K562 (cell line): ENCODE measurements at regions not wholly inside any gene's neighbourhood (a gene's known extent, or its start where the extent isn't known, plus 50 kb on each side); places are given as distances from the start of the nearest gene placed in this dataset.

Experiments used
- AFF4 ChIP-seq: sonication (generic); formaldehyde crosslinking; IDR thresholded peaks from 2 replicates; pipeline ENCODE4 v1.8.0; 2023; ENCODE audit warnings: mild to moderate bottlenecking, missing genetic modification reagents
- CTCF ChIP-seq, 3 experiments: IDR thresholded peaks in 2 of 3; conservative IDR thresholded peaks in 1 of 3; 2 replicates each; pipeline ENCODE4 v1.5.1; 2011 to 2012; ENCODE audit warnings: low read length in 3 of 3, mild to moderate bottlenecking in 3 of 3, control low read depth in 2 of 3, improper control_type of control experiment in 1 of 3, inconsistent platforms in 1 of 3, low read depth in 1 of 3, mixed read lengths in 1 of 3, moderate library complexity in 1 of 3; ENCODE audit not compliant: insufficient read depth in 2 of 3
- KLF10 ChIP-seq: fragments of 250-450 bp; sonication (Bioruptor Pico); IDR thresholded peaks from 2 replicates; pipeline ENCODE4 v1.6.1; 2021; ENCODE audit warnings: matching md5 sums
- MAFK ChIP-seq: IDR thresholded peaks from 2 replicates; pipeline ENCODE4 v1.6.1; 2011; ENCODE audit warnings: low read length, improper control_type of control experiment
- MYC ChIP-seq, 2 experiments: fragments of 250-450 bp in 1 of 2; sonication (Bioruptor Pico) in 1 of 2; IDR thresholded peaks; 2 replicates each; pipeline versions ENCODE4 v1.5.1 to v1.6.1; 2012 to 2021; ENCODE audit warnings: low read depth in 2 of 2, borderline replicate concordance in 1 of 2, improper control_type of control experiment in 1 of 2, low read length in 1 of 2, mild to moderate bottlenecking in 1 of 2, moderate library complexity in 1 of 2
- SMC3 ChIP-seq: conservative IDR thresholded peaks from 2 replicates; pipeline ENCODE4 v1.6.1; 2011; ENCODE audit warnings: low read depth, low read length, improper control_type of control experiment; ENCODE audit not compliant: insufficient read depth
- U2AF1 ChIP-seq: fragments of 200-400 bp; formaldehyde crosslinking; optimal IDR thresholded peaks from 2 replicates; pipeline ENCODE3; 2017; ENCODE audit warnings: mild to moderate bottlenecking, low read depth, low read length, moderate library complexity
- U2AF2 ChIP-seq: fragments of 200-400 bp; formaldehyde crosslinking; optimal IDR thresholded peaks from 2 replicates; pipeline ENCODE3; 2017; ENCODE audit warnings: low read depth, mild to moderate bottlenecking, low read length
- TF ChIP-seq, protein P1 (sequence below), 2 experiments: fragments of 200-800 bp in 1 of 2; sonication (Bioruptor generic) in 1 of 2; sonication (generic) in 1 of 2; formaldehyde crosslinking in 1 of 2; IDR thresholded peaks in 1 of 2; conservative IDR thresholded peaks in 1 of 2; 2 replicates each; pipeline versions ENCODE4 v1.5.0 to v1.6.1; 2016 to 2020; ENCODE audit warnings: missing compliant biosample characterization in 1 of 2, missing genetic modification characterization in 1 of 2, missing genetic modification reagents in 1 of 2
- TF ChIP-seq, protein P2 (sequence below): fragments of 450-650 bp; IDR thresholded peaks from 2 replicates; pipeline ENCODE4 v1.6.1; 2018; ENCODE audit not compliant: partially characterized antibody

GRCh38 chr7:21024485-21024867, 237.8 kb upstream of the SP8 start:
- TF ChIP-seq, protein P1, sequence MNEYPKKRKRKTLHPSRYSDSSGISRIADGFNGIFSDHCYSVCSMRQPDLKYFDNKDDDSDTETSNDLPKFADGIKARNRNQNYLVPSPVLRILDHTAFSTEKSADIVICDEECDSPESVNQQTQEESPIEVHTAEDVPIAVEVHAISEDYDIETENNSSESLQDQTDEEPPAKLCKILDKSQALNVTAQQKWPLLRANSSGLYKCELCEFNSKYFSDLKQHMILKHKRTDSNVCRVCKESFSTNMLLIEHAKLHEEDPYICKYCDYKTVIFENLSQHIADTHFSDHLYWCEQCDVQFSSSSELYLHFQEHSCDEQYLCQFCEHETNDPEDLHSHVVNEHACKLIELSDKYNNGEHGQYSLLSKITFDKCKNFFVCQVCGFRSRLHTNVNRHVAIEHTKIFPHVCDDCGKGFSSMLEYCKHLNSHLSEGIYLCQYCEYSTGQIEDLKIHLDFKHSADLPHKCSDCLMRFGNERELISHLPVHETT (CRISPR knock-in tag; conservative IDR thresholded peaks at IDR 0.05 in 1 of 2, IDR thresholded peaks at IDR 0.05 in 1 of 2) = no peak
- TF ChIP-seq CTCF (IDR thresholded peaks at IDR 0.05 in 2 of 3, conservative IDR thresholded peaks at IDR 0.05 in 1 of 3; ENCODE audit: insufficient read depth in 2 of 3, low read depth in 1 of 3, low read length in 3 of 3) (no peak), U2AF2 (no peak), MAFK (no peak), U2AF1 (no peak), AFF4 (CRISPR knock-in tag) (no peak), SMC3 (no peak), MYC (IDR thresholded peaks at IDR 0.05; ENCODE audit: low read depth, low read length) (no peak), MYC (CRISPR knock-in tag; IDR thresholded peaks at IDR 0.05; ENCODE audit: borderline replicate concordance, low read depth) (no peak), KLF10 (CRISPR knock-in tag) (no peak)
- TF ChIP-seq, protein P2, sequence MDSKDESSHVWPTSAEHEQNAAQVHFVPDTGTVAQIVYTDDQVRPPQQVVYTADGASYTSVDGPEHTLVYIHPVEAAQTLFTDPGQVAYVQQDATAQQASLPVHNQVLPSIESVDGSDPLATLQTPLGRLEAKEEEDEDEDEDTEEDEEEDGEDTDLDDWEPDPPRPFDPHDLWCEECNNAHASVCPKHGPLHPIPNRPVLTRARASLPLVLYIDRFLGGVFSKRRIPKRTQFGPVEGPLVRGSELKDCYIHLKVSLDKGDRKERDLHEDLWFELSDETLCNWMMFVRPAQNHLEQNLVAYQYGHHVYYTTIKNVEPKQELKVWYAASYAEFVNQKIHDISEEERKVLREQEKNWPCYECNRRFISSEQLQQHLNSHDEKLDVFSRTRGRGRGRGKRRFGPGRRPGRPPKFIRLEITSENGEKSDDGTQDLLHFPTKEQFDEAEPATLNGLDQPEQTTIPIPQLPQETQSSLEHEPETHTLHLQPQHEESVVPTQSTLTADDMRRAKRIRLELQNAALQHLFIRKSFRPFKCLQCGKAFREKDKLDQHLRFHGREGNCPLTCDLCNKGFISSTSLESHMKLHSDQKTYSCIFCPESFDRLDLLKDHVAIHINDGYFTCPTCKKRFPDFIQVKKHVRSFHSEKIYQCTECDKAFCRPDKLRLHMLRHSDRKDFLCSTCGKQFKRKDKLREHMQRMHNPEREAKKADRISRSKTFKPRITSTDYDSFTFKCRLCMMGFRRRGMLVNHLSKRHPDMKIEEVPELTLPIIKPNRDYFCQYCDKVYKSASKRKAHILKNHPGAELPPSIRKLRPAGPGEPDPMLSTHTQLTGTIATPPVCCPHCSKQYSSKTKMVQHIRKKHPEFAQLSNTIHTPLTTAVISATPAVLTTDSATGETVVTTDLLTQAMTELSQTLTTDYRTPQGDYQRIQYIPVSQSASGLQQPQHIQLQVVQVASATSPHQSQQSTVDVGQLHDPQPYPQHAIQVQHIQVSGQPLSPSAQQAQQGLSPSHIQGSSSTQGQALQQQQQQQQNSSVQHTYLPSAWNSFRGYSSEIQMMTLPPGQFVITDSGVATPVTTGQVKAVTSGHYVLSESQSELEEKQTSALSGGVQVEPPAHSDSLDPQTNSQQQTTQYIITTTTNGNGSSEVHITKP = no peak
